ENCODE measurements at regions not wholly inside any gene's neighbourhood (a gene's known extent, or its start where the extent isn't known, plus 50 kb on each side); places are given as distances from the start of the nearest gene placed in this dataset.

GRCh38 chr18:40325988-40326387, 1629.0 kb upstream of the PIK3C3 start:
- Histone ChIP-seq H3K4me1 (ENCODE audit: control insufficient read depth, extremely low read depth, insufficient read depth, low read length) (no peaks in the 10 kb centered on the region), H3K9ac (replicated peaks; ENCODE audit: extremely low read depth, insufficient read depth, low read length) (no peak overlapping the region), H2AFZ (ENCODE audit: low read depth, low read length) (no peak overlapping the region), H3K36me3 (ENCODE audit: control insufficient read depth in 2 of 2, extremely low read depth in 1 of 2, insufficient read depth in 2 of 2, low read length in 2 of 2) (no peaks in the 10 kb centered on the region), H3K9me1 (replicated peaks; ENCODE audit: control insufficient read depth, extremely low read depth, insufficient read depth, low read length) (no peaks in the 10 kb centered on the region), H3K27me3 (ENCODE audit: control insufficient read depth in 2 of 2, insufficient read depth in 2 of 2, low read length in 2 of 2) (no peaks in the 10 kb centered on the region), H3K79me2 (ENCODE audit: control insufficient read depth, insufficient read depth, low read length) (no peaks in the 10 kb centered on the region), H4K20me1 (replicated peaks; ENCODE audit: control insufficient read depth, extremely low read depth, insufficient read depth, low read length) (no peaks in the 10 kb centered on the region), H3K4me2 (ENCODE audit: insufficient read depth, low read length) (no peak overlapping the region), H3K4me3 (replicated peaks in 1 of 3; ENCODE audit: insufficient read depth in 1 of 3, low read depth in 1 of 3, low read length in 3 of 3) (no peak overlapping the region), H3K27ac (ENCODE audit: insufficient read depth, low read depth, low read length) (no peak overlapping the region), H3K9me3 (replicated peaks; ENCODE audit: control insufficient read depth, insufficient read depth, low read length) (no peaks in the 10 kb centered on the region)
- DNase-seq (ENCODE audit: low read depth, low spot score) (no peak), FAIRE-seq (no peak)
- dilution Hi-C loops (cut with MboI; ENCODE audit: extremely low pct_ligation_motif_present, low sequenced_read_pairs): no loop called here
- POLR2A ChIA-PET: no interaction called here
- BruUV-seq (replicated peaks): no TSS peak
- CTCF ChIA-PET: no interaction called here
- no peak for TF ChIP-seq FOS (IDR thresholded peaks at IDR 0.05; ENCODE audit: borderline replicate concordance, insufficient read depth, low read length)
- no peak for TF ChIP-seq POLR2A (IDR thresholded peaks at IDR 0.05; ENCODE audit: low read depth, low read length)
- no peak for TF ChIP-seq POLR2AphosphoS5 (IDR thresholded peaks at IDR 0.05; ENCODE audit: insufficient read depth, low read depth, low read length)
- TF ChIP-seq CTCF (IDR thresholded peaks at IDR 0.05; ENCODE audit: extremely low read depth in 1 of 2, insufficient read depth in 1 of 2, low read depth in 1 of 2, low read length in 2 of 2): no peak
- no peak for TF ChIP-seq EZH2 (IDR thresholded peaks at IDR 0.05; ENCODE audit: borderline replicate concordance, low read depth, low read length, severe bottlenecking)
- no peak for TF ChIP-seq MYC (IDR thresholded peaks at IDR 0.05; ENCODE audit: low read depth, low read length)
- TF ChIP-seq GATA2 (IDR thresholded peaks at IDR 0.05; ENCODE audit: insufficient read depth, insufficient read length, low read depth, low read length): no peak
- TF ChIP-seq MAX (IDR thresholded peaks at IDR 0.05; ENCODE audit: insufficient read depth, insufficient read length): no peak
- no peak for TF ChIP-seq JUN (IDR thresholded peaks at IDR 0.05; ENCODE audit: borderline replicate concordance, insufficient read depth, insufficient read length, low read depth)
- intact Hi-C loops (cut with micrococcal nuclease): no loop called here

Data from endothelial cell of umbilical vein (primary cell).